Fibroblast of lung (primary cell): ENCODE measurements at regions not wholly inside any gene's neighbourhood (a gene's known extent, or its start where the extent isn't known, plus 50 kb on each side); places are given as distances from the start of the nearest gene placed in this dataset.

Source experiments
- EZH2 ChIP-seq: IDR thresholded peaks from 2 replicates; pipeline ENCODE4 v1.5.1; 2012; ENCODE audit warnings: low read length, control low read depth, mild to moderate bottlenecking; ENCODE audit errors: missing control alignments
- TF ChIP-seq, protein P1 (sequence below), 2 donors: IDR thresholded peaks in 1 of 2; conservative IDR thresholded peaks in 1 of 2; 1 replicate in 1 of 2; 2 replicates in 1 of 2; pipeline ENCODE4 v1.5.1; 2011 to 2012; ENCODE audit warnings: low read length in 2 of 2, control low read depth in 1 of 2, inconsistent platforms in 1 of 2, low read depth in 1 of 2, mild to moderate bottlenecking in 1 of 2

DNA sequence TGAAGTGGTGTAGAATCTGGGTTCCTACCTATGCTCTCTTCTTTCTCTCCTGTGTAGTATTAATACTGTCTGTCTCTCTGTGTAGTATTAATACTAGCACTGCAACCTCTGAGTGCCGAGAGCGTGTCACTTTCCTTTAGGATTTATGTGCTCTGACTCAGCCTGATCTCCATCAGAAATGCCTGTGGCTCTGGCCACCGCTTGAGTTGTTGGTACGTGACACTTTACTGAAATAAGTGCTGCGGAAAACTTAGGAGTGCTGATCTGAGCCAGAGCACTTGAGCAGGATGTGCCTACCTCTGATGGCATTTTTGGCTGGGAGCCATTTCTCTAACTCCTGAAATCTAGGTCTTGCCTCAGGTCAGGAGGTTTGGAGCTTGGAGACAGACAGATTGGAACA is 807.4 kb downstream of the SQOR start:
- TF ChIP-seq, protein P1, sequence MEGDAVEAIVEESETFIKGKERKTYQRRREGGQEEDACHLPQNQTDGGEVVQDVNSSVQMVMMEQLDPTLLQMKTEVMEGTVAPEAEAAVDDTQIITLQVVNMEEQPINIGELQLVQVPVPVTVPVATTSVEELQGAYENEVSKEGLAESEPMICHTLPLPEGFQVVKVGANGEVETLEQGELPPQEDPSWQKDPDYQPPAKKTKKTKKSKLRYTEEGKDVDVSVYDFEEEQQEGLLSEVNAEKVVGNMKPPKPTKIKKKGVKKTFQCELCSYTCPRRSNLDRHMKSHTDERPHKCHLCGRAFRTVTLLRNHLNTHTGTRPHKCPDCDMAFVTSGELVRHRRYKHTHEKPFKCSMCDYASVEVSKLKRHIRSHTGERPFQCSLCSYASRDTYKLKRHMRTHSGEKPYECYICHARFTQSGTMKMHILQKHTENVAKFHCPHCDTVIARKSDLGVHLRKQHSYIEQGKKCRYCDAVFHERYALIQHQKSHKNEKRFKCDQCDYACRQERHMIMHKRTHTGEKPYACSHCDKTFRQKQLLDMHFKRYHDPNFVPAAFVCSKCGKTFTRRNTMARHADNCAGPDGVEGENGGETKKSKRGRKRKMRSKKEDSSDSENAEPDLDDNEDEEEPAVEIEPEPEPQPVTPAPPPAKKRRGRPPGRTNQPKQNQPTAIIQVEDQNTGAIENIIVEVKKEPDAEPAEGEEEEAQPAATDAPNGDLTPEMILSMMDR (conservative IDR thresholded peaks at IDR 0.05 in 1 of 2, IDR thresholded peaks at IDR 0.05 in 1 of 2; ENCODE audit: low read depth in 1 of 2, low read length in 2 of 2) = no peak
- no peak for TF ChIP-seq EZH2
